GM21423 (cell line): ENCODE measurements at regions not wholly inside any gene's neighbourhood (a gene's known extent, or its start where the extent isn't known, plus 50 kb on each side); places are given as distances from the start of the nearest gene placed in this dataset.

Experiments used
- ATAC-seq: cut with Tn5 transposase; IDR thresholded peaks from one replicate; pipeline ENCODE4 v1.9.1; 2021; ENCODE audit warnings: mild to moderate bottlenecking, moderate library complexity; ENCODE audit not compliant: unreplicated experiment

DNA sequence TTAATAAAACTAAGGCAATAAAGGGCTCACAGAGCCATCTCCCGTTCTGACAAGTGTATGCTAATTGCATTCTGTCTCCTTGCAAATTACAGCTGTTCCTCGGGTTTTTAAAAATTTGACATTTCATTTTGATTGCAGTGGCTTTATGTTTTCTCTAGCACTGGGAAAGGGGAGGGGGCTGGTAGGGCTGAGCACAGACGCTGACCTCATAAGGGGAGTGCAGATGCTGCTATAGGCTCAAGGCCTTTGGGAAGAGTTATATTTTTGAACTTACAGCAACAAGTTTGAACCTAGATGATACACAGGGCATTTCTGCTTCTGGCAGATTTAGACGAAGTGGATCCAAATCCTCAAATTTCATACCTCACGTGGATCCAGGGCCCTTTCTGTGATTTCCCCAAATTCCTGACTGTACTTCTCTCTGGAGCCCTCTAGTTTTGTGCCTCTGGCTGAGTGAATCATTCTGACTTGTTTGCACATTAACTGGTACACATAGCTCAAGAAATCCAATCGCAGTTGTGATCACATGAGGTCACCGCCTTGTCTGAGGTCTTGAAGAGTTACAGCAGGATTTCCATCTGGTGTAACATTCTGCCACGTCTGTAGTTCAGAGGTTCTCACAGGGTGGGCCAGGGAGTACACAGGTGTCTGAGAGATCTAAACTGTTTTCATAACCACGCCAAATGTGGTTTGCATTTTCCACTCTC, 230.3 kb downstream of the C1orf94 start:
- no peak for ATAC-seq

DNA sequence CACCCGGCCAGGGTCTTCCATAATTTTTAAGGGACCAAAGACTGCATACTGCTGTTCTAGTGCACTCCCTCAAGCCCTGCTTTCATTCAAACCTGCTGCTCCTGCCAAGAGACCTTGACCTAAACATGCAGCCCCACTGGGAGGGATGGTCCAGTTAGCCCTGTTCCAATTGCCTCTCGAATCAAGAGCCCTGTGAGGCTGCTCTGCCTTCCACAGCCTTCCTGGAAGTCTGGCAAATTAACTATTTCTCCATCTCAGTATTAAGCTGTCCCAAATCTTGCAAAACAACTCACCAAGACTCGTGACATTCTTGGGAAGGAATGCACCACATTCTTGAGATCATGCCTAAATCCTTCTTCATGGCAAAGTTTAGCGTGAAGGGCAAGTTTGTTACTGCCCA, 231.3 kb downstream of the C1orf94 start:
- ATAC-seq: no peak

DNA sequence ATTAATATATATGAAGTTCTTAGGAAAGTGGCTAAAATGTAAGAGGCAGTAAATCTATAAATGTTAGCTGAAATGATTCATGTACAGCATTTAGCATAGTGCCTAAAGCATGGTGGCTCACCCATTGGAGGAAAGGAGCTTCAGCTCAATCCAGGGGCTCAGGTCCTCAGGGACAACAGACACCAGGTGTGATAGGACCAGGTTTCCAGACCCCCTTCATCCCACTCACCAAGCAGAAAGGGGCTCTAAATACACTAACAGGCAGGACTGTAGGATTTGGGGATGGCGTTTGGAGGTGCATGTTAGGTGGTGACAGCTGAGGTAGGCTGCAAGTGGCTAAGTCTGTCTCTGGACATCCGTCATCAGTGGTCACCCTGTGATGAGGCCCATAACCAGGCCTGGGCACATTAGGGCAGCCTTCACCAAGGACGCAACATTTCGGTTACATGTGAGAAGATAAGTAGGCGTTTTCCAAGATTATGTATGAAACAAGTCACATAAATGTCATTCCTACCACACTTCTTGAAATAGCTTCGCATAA, 233.1 kb downstream of the C1orf94 start:
- ATAC-seq: no peak

GRCh38 chr1:34412598-34413370, 236.1 kb downstream of the C1orf94 start:
- no peak for ATAC-seq

DNA sequence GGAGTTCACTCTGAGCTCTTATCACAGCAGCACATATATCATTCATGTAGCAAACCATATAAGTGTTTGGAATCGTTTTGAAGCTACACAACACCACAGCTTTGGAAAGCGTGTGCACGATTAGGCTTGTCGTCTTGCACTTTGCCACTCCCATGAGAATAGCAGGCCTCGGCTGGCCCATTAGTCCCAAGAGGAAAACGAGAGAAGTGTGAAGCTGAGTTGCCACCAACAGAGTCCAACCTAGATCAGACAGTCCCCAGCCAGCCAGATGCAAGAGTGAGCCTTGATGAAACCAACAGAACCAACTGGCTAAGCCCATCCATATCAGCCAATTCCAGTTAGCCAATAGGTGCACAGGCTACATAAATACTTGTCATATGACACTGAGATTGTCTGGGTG, 238.4 kb downstream of the C1orf94 start:
- ATAC-seq: no peak

DNA sequence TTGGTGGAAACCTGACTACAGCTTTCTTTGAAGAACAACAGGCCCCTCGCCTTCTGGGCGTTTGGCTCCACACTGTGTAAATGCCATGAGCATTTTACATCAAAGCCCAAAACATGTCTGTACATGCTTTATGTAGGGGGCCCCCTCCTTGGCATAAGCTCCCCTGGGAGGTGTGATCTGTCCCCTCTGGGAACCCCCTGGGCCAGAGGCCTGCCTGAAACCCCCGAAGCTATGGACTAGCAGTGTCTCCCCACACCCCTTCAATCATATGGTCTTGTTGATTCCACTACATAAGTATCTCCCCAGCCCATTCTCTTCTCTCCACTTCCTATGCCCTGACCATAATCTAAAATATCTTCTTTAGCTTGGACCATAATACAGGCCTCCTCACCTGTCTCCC, 241.5 kb downstream of the C1orf94 start:
- ATAC-seq: no peak

DNA sequence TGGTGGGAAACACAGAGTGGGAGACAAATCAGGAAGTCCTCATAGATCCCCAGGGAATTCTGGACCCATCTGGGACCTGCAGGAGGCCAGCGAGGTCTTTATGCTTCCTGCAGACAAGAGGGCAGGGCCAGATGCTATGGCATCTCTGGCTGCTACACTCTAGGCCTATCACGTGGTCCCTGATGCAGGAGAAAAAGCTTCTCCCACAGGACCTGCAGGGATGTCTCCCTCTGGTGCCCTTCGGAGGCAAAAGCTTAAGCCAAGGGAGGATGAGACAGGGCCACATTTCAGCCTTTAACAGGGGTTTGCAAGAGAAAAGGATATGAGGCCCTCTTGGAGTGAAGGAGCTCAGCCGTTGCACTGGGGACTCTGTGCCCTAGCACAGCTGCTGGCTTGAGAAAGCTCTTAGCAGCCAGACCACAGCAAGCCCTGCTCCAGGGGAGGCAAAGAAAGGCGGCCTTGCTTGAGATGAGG, 243.0 kb downstream of the C1orf94 start:
- ATAC-seq: no peak

DNA sequence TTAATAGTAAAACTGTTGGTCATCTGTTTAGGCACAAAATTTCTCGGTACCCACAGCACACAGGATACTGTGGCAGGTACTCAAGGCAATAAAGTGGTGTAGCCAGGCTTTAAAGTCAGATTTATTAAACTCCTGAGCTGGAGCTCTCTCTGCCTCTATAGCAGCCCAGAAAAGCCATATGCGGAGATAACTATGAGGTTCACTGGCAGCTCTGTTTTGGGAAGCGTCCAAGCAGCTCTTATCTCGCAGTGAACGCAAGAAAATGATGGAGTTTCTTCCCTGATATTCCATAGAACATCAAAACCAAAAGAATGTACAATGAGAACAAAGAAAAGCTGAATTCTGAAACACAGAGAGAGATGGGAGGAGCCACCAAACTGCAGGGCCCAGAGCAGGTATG, 248.3 kb downstream of the C1orf94 start:
- no peak for ATAC-seq

- no peak for ATAC-seq
These were observed 249.1 kb downstream of the C1orf94 start for GRCh38 chr1:34425785-34426184.

DNA sequence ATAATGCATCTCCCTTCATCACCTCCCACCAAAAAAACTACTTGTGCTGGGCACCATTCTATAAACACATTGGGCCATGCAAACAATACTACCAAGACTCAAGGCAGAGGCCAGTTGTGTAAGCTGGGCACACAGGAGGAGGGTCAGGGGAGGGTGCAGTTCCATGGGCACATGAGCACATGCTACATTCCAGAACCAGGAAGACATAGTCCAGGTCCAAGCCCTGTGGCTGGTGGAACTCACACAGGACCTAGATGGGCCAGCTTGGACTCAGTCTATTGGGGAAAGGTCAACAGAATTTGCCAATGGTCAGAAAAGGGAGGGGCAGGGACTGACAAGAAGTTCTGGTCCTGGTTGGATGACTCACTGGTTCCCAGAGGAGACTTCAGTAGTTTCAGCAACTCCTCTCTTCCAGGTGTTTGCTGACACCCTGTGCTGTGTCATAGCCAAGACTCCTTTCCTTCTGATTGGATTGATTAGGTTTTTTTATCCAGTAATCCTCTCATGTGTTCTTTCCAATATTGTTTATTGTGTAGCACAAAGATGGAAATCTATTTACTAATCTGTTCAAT, 249.7 kb downstream of the C1orf94 start:
- ATAC-seq: no peak

DNA sequence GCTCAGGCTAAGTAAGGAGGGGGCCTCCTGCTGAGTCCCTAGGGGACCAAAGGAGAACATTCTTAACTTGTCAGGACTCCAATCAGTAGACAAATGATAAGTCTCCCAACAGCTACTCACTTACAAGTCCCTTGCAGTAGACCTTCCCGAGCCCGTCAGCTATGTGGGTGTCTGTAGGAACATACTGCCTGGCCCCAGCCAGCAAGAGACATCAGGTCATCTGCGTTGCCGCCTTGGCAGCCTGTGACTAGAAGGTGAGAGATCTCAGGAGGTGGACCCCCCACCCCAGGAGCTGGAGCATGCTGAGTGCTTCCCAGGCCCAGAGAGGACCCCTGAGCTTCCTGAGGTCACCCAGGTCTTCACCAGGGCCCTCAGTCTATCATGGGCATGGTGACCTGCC, 250.5 kb downstream of the C1orf94 start:
- ATAC-seq: no peak

- ATAC-seq: no peak
These were observed 256.4 kb downstream of the C1orf94 start for GRCh38 chr1:34433099-34433498.

DNA sequence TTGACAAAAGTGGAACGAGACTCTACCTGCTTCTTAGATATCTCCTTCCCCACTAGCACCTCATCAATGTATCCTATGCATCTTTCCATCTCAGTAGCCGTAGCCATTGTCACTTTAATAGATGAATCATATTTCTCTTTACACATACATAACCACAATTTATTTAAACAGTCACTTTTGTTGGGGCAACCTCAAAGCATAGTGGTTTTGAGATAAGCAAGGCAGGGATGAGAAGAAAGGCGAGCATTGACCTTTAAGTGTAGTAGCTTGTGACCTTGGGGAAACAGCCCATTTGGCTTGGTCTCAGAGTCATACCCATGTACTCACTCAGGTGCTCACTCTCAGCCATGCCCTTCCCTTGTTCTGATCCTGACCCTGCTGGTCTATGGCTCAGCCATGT, 260.1 kb downstream of the C1orf94 start:
- no peak for ATAC-seq

DNA sequence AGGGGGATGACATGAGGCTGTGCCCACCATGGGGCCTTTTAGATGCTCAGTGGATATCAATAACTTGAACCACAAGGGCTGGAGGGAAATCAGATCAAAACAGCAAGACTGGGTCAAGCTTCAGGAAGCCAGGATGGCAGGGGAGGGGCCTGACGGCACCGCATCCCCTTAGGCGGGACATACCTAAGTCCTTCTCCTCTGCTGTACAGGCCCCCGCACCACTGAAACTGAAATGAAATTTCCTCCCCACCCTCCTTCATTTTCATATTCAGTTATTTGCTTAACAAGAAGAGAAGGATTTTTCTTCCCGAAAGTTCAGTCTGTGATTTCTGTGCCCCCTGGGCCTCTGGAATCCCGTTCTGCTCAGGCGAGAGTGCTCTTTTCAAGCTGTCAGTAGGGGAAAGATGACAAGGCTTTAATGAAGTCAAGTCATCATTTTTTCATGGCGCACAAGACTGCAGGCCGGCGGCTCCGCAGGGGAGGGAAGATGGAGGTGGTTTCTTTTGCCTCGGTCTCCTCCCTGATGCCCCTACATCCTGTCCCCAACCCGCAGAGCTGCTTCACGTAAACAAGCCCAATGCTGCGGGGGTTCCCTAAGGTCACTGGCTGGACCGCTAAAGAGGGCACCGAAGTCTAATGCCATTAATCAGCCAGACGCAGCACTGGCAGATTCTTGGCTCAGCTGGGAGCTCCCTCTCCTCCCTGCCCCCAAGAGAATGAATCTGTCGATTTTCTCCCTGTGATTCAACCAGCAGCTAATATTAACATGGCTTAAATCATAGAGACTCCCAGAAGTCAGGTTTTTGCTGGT, 264.8 kb downstream of the C1orf94 start:
- no peak for ATAC-seq

DNA sequence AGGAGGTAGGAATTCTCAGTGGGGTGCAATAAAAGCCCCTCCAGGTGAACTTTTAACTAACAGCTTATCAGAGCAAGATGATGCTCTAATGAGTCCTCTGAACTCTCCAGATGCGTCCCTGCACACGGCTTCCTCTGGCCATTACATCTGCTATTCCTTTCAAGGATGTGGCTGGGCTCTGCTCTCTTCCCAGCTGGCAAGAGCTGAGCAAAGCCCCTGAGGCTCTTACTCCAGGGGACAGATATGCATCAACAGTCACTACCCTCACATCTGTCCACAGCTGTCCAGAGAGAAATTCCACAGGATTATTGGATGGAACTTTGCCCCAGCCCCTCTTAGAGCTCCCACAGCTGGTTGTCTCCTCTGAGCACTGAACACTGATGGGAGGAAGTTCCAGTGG, 267.8 kb downstream of the C1orf94 start:
- no peak for ATAC-seq

- ATAC-seq: no peak
These were observed 273.6 kb downstream of the C1orf94 start for GRCh38 chr1:34450325-34450724.

- no peak for ATAC-seq
These were observed 275.7 kb downstream of the C1orf94 start for GRCh38 chr1:34452451-34452850.

DNA sequence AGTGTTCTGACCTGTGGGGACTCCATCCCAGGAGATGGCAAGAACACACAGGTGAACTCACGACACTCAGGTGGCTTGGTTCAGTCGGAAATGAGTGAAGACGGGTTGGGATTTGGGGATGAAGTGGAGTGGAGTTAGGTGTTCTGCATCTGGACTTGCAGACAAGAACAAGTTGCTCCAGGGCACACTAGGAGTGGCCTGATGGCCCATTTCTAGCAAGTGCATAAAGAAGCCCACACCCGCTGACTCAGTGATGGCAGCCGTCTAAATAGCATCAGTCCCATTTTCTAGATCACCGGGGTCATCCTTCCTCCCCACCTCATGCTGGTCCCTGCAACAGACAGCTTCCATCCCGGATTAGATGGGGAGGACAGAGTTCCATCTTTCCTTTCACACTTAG, 278.4 kb downstream of the C1orf94 start:
- ATAC-seq: no peak

- no peak for ATAC-seq
These were observed 283.5 kb downstream of the C1orf94 start for GRCh38 chr1:34460193-34460592.

DNA sequence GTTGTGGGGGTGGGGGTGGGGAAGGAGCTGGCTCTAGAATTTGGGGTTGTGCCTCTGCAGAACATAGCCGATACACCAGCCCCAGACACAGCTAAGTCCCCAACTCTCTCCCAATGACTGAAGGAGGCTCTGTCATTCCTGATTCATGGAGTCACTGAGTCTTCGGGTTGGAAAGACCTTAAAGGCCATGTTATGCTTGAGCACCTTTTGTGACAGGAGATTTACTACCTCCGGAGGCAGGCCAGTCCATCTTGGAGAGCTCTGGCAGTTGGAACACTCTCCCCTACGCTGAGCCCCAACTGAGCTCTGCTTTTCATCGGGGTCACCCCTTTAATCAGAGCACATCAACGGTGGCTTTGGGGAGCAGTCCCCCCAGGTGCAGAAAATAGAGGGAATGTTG, 284.4 kb upstream of the GJB5 start:
- no peak for ATAC-seq

DNA sequence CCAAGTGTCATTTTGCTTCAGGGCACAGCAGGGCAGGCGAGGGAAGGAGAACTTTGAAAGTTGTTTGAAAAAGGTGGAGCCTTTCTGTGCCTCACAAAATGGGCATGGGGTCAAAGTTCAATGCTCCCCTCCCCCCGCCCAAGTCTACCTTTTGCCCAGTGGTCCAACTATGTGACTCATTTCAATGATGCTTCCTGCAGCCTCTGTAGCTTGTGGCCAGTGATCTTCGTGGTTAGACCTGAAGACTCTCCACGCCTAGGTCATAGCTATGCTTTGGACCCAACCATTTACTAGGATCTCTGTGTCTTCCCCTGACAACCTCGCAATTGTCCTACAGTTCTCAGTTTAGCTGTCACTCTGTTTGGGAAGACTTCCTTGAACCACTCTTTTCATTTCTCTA, 280.3 kb upstream of the GJB5 start:
- no peak for ATAC-seq
